ENCODE measurements at regions not wholly inside any gene's neighbourhood (a gene's known extent, or its start where the extent isn't known, plus 50 kb on each side); places are given as distances from the start of the nearest gene placed in this dataset.
"Not testable (repeated sequence)": the region's sequence is repeated elsewhere in the genome, so short reads cannot be mapped to it uniquely, and the experiment has no call there.

DNA sequence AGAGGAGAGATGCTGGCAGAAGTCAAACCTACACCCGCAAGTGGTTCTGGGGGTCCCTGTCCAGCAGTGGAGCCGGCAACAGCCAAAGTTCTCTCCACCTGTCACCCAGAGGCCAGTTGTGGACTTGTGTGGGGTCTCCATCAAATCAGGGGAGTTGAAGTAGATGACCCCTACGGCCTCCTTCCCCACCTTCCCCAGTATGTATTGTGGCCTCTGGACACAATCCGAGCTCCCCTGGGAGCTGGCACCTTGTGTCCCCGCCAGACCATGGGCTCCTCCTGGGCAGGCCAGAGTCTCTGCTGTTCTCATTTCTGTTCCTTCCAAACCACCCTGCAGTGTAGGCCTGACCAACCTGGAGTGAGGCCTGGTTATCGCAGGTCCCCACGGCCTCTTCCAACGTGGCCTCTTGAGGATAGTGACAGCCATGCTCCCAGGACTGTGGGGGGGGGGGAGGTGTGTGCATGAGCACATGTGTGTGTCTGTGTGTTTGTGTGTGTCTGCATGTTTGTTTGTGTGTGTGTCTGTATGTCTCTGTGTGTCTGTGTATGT, 246.4 kb downstream of the MATN1 start:
- DNase-seq, result no peak

- no peak for DNase-seq
Measured at GRCh38 chr1:30476476-30476875, 246.9 kb downstream of the MATN1 start.

- DNase-seq, result no peak
Measured at GRCh38 chr1:30475966-30476365, 247.4 kb downstream of the MATN1 start.

GRCh38 chr1:30475201-30475600, 248.2 kb downstream of the MATN1 start:
- DNase-seq, result no peak

DNA sequence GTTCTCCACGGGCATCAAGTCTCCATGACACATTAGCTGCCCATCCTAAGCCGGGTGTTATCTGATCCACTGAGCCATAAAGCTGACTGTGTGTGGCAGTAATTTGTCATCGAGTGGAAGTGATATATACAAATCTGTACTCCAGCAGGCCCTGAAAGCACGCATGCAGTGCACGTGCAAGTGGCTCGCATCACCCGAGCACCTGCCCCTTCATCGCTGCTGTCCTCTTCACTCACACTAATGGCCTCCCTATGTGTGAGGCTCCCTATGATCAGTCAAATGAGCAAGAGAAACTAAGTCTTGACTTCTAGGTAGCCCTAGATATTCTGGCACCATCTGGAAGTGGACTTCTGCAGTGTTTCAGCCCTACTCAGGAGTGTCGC, 248.6 kb downstream of the MATN1 start:
- DNase-seq, result no peak

GRCh38 chr1:30473922-30474817, 249.2 kb downstream of the MATN1 start:
- DNase-seq, result no peak

DNA sequence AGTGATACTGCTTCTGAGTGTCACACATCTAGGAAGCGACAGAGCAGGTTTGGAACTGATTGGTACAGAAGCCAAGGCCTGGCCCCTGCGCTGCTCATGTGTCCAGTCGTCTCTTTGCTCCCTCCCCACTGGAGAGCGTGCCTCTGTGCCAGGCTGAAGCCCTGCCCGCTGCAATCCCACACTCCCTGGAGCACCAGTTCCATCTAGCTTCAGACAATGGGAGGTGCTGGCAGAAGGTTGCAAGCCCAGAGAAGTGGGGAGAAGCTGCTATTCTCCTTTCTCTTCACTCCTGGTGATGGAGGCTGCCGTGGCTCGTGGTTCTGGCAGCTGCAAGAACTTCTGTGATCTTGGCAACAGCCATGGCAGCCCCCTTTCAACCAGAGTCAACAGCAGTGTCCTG, 250.9 kb downstream of the MATN1 start:
- DNase-seq, result no peak

- DNase-seq, result no peak
Measured at GRCh38 chr1:30472009-30472408, 251.4 kb downstream of the MATN1 start.

- no peak for DNase-seq
Measured at GRCh38 chr1:30471307-30471706, 252.1 kb downstream of the MATN1 start.

GRCh38 chr1:30469426-30469825, 254.0 kb downstream of the MATN1 start:
- no peak for DNase-seq

- DNase-seq, result no peak
Measured at GRCh38 chr1:30467101-30467500, 256.3 kb downstream of the MATN1 start.

GRCh38 chr1:30466610-30467009, 256.8 kb downstream of the MATN1 start:
- no peak for DNase-seq

DNA sequence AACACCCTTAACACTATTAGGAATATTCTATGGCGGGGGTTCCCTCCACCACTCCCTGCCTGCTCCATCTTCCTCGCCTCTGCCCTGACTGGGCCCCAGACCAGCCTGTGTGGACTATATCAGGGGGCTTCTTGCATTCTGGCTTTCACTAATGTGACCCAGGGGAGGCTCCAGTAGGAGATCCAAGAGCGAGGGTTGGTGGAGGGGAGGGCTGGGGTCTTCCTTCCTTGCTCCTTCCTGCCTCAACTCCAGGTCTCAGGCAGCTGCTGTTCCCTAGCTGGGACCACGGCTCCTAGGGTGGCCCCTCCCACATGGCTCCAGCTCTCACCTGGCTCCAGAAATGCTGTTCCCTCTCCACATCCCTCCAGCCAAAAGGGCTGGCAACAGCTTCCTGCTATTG, 257.4 kb downstream of the MATN1 start:
- DNase-seq, result no peak

DNA sequence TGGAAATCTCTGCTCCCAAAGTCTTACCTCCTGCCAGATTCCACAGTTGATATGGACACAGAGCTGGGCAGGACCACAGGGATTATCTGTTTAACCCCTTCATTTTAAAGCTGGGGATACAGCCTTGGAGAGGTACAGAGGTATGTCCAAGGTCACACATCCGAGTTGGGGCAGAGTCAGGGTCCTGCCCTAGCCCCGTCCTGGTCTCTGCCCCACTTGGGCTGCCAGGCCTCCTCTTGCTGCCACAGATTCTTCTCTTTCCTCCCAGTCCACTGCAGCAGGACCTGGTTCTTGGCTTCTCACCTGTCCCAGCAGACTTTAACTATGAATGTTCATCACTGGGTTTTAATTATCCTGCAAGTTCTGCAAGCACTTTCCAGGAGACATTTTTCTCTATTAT, 258.3 kb downstream of the MATN1 start:
- DNase-seq, result no peak

DNA sequence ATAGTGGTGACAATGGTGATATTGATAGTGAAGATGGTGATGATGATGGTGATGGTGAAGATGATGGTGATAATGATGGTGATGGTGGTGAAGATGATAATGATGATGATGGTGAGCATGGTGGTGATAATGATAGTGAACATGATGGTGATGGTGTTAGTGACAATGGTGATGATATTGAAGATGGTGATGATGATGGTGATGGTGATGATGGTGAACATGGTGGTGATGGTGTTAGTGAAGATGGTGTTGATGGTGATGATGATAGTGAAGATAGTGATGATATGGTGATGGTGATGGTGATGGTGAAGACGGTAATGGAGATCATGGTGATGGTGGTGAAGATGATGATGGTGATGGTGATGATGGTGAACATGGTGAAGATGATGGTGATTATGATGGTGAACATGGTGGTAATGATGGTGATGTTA, 259.2 kb downstream of the MATN1 start:
- DNase-seq, result no peak

GRCh38 chr1:30462826-30463425, 260.5 kb downstream of the MATN1 start:
- no peak for DNase-seq

- DNase-seq, result no peak
Measured at GRCh38 chr1:30462166-30462565, 261.2 kb downstream of the MATN1 start.

DNA sequence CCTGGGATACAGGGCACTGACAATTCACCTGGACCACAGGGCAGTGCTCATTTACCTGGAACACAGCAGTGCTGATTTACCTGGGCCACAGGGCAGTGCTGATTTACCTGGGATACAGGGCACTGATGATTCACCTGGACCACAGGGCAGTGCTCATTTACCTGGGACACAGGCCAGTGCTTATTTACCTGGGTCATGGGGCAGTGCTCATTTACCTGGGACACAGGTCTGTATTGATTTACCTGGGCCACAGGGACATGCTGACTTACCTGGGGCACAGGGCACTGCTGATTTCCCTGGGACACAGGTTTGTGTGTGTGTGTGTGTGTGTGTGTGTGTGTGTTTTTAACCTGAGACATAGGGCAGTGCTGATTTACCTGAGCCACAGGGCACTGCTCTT, 261.7 kb downstream of the MATN1 start:
- DNase-seq, result no peak

DNA sequence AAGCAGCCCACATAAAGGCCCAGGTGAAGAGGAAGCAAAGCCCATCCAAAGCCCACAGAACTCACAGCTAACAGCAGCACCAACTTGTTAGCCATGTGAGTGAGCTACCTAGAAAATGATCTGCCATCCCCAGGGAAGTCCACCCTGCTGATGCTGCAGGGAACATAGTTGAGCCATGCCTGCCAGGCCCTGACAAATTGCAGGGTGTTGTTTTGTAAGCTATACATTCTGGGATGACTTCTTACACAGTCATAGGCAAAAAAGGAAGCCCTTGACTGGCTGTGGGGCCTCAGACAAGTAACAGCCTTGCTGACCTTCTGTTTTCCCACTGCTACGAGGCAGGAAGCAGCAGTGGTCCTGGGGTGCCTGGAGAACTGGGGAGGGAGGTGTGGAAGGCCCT, 262.7 kb downstream of the MATN1 start:
- DNase-seq, result no peak

- not testable (repeated sequence) for DNase-seq
Measured at GRCh38 chr1:30458730-30459485, 264.5 kb downstream of the MATN1 start.

DNA sequence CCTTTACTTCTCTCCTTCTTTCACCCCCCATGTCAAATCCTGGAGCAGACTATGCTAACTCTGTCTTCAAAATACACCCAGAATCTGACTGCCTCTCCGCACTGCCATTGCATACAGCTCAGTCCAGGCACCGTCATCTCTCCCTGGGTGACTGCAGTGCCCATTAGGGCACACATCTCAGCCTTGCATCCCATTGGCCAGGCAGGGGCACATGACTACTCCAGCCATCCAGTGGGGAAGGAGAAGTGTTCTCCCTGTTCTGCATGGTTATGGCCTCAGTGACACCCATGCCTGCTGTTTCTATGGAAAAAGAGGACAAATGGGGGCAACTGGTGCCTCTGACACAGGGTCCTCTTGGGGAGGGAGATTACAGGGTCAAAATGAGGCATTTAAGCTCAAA, 270.5 kb downstream of the MATN1 start:
- no peak for DNase-seq

GRCh38 chr1:30452170-30452569, 271.2 kb downstream of the MATN1 start:
- no peak for DNase-seq

DNA sequence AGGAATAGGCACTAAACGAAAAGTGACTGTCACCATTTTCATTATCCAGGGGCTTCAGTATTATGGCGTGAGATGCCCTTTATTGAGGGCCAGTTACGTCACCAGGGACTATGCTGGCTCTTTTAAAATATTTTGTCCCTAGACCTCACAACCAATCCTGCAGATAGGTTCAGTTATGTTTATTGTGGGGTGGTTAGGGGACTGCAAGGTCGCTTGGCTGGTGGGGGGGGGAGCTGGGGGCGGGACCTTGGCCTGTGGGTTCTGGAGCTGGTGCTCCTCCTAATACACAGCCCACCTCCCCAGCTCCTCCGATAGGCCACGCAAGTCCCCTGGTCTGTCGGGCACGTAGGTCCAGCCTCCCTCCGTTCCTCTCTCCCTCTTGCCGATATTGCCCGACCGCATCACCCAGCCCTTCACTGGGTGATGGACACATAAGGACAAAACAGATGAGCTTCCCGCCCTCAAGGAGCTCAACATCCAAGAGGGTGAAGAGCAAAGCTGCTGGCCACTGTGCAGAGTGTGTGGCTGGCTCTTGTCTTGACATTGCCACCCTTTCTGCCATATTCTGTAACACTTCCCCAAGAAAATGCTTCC, 271.8 kb downstream of the MATN1 start:
- no peak for DNase-seq
